GM23338 (cell line): ENCODE measurements at regions not wholly inside any gene's neighbourhood (a gene's known extent, or its start where the extent isn't known, plus 50 kb on each side); places are given as distances from the start of the nearest gene placed in this dataset.

Experiments
- ATAC-seq: fragments of 200-7000 bp; cut with Tn5 transposase; 3 replicates; pipeline ENCODE4 v1.9.1; 2020
- DNase-seq: peaks from one replicate; pipeline ENCODE4 v3.0.0-alpha.2; 2015; ENCODE audit warnings: low spot score
- H2AFZ ChIP-seq: fragments of 200-600 bp; sonication (generic); 2 replicates; pipeline ENCODE4 v1.8.0; 2016; ENCODE audit warnings: antibody characterized with exemption, mild to moderate bottlenecking, moderate library complexity
- H3F3A ChIP-seq: fragments of 200-600 bp; sonication (generic); replicated peaks from 2 replicates; pipeline ENCODE4 v1.8.0; 2017; ENCODE audit warnings: antibody characterized with exemption, mixed run types, low read depth
- H3K27ac ChIP-seq: fragments of 200-600 bp; sonication (generic); 2 replicates; pipeline ENCODE4 v1.6.1; 2016; ENCODE audit warnings: low read depth
- H3K27me3 ChIP-seq: fragments of 200-600 bp; sonication (generic); 2 replicates; pipeline ENCODE4 v1.8.0; 2016; ENCODE audit warnings: mild to moderate bottlenecking, mixed run types, moderate library complexity; ENCODE audit not compliant: insufficient read depth
- H3K36me3 ChIP-seq: fragments of 200-600 bp; sonication (generic); 2 replicates; pipeline ENCODE4 v1.8.0; 2016; ENCODE audit warnings: mild to moderate bottlenecking; ENCODE audit not compliant: insufficient read depth
- H3K4me1 ChIP-seq: fragments of 200-600 bp; sonication (generic); 2 replicates; pipeline ENCODE4 v1.8.0; 2016; ENCODE audit warnings: mild to moderate bottlenecking, moderate library complexity; ENCODE audit not compliant: insufficient read depth
- H3K4me2 ChIP-seq: fragments of 200-600 bp; sonication (generic); 2 replicates; pipeline ENCODE4 v1.7.1; 2017; ENCODE audit warnings: mixed run types
- H3K4me3 ChIP-seq: fragments of 200-600 bp; sonication (generic); 2 replicates; pipeline ENCODE4 v1.6.1; 2016; ENCODE audit warnings: mixed run types
- H3K79me2 ChIP-seq: fragments of 200-600 bp; sonication (generic); replicated peaks from 2 replicates; pipeline ENCODE4 v1.8.0; 2017; ENCODE audit warnings: mild to moderate bottlenecking; ENCODE audit not compliant: insufficient read depth
- H3K9me2 ChIP-seq: fragments of 200-600 bp; sonication (generic); 2 replicates; pipeline ENCODE4 v1.8.0; 2017; ENCODE audit not compliant: insufficient read depth
- H4K20me1 ChIP-seq: fragments of 200-600 bp; sonication (generic); replicated peaks from 2 replicates; pipeline ENCODE4 v1.8.0; 2017; ENCODE audit warnings: mild to moderate bottlenecking; ENCODE audit not compliant: insufficient read depth
- H3K27ac Mint-ChIP-seq: 2 replicates; pipeline ENCODE4 v1.8.0; 2020; ENCODE audit warnings: inconsistent platforms, mild to moderate bottlenecking, moderate library complexity, mixed read lengths
- H3K27me3 Mint-ChIP-seq: 3 replicates; pipeline ENCODE4 v1.8.0; 2022; ENCODE audit warnings: low read depth, mild to moderate bottlenecking, moderate library complexity, mixed read lengths, inconsistent platforms; ENCODE audit not compliant: insufficient read depth, poor library complexity
- H3K36me3 Mint-ChIP-seq: 3 replicates; pipeline ENCODE4 v1.8.0; 2021; ENCODE audit warnings: low read depth, mild to moderate bottlenecking, inconsistent platforms, moderate library complexity, mixed read lengths
- H3K4me1 Mint-ChIP-seq: 3 replicates; pipeline ENCODE4 v1.8.0; 2020; ENCODE audit warnings: mild to moderate bottlenecking, inconsistent platforms, mixed read lengths
- H3K4me3 Mint-ChIP-seq: 3 replicates; pipeline ENCODE4 v1.8.0; 2021; ENCODE audit warnings: moderate library complexity, mild to moderate bottlenecking, inconsistent platforms, mixed read lengths
- H3K9me3 Mint-ChIP-seq: 3 replicates; pipeline ENCODE4 v1.8.0; 2020; ENCODE audit warnings: moderate library complexity, mild to moderate bottlenecking, inconsistent platforms, mixed read lengths
- CREB1 ChIP-seq: fragments of 250-450 bp; sonication (Bioruptor Pico); IDR thresholded peaks from 2 replicates; pipeline ENCODE4 v1.5.0; 2020; ENCODE audit warnings: low read depth, mild to moderate bottlenecking, moderate library complexity
- CTCF ChIP-seq, 2 experiments: fragments of 200-600 bp in 1 of 2; sonication (generic) in 1 of 2; conservative IDR thresholded peaks; 2 replicates each; pipeline versions ENCODE4 v1.5.1 to v1.6.1; 2016 to 2017; ENCODE audit warnings: antibody characterized with exemption in 2 of 2, low read depth in 2 of 2, mild to moderate bottlenecking in 2 of 2, moderate library complexity in 1 of 2
- EZH2 ChIP-seq: fragments of 200-600 bp; sonication (generic); IDR thresholded peaks from one replicate; pipeline ENCODE4 v1.8.0; 2017; ENCODE audit warnings: antibody characterized with exemption, mild to moderate bottlenecking, low read depth; ENCODE audit not compliant: unreplicated experiment
- EZH2phosphoT487 ChIP-seq: fragments of 200-600 bp; sonication (generic); IDR thresholded peaks from one replicate; pipeline ENCODE4 v1.8.1; 2018; ENCODE audit warnings: antibody characterized with exemption; ENCODE audit not compliant: unreplicated experiment
- POLR2AphosphoS5 ChIP-seq: IDR thresholded peaks from 2 replicates; pipeline ENCODE4 v1.6.1; 2016; ENCODE audit warnings: antibody characterized with exemption, low read depth
- STAT1 ChIP-seq: IDR thresholded peaks from one replicate; pipeline ENCODE4 v1.6.1; 2016; ENCODE audit warnings: antibody characterized with exemption; ENCODE audit not compliant: unreplicated experiment
- ZNF114 ChIP-seq: fragments of 250-450 bp; sonication (Bioruptor Pico); IDR thresholded peaks from 2 replicates; pipeline ENCODE4 v1.5.0; 2020; ENCODE audit warnings: mild to moderate bottlenecking, moderate library complexity
- ZNF331 ChIP-seq: fragments of 250-450 bp; sonication (Bioruptor Pico); IDR thresholded peaks from 2 replicates; pipeline ENCODE4 v1.5.0; 2020; ENCODE audit warnings: low read depth, mild to moderate bottlenecking, moderate library complexity
- ZNF462 ChIP-seq: fragments of 250-450 bp; sonication (Bioruptor Pico); IDR thresholded peaks from 2 replicates; pipeline ENCODE4 v1.5.0; 2020; ENCODE audit warnings: mild to moderate bottlenecking, moderate library complexity

GRCh38 chr18:72316497-72316896 lies 227.6 kb downstream of the CBLN2 start:
- H3F3A ChIP-seq = no peaks in the 10 kb centered on the region
- Mint-ChIP-seq H3K27ac (no peak overlapping the region), H3K27me3 (no peaks in the 10 kb centered on the region), H3K4me3 (no peak overlapping the region), H3K4me1 (no peaks in the 10 kb centered on the region), H3K9me3 (peaks cover 91% of the 10 kb centered on the region), H3K36me3 (peaks cover 30% of the 10 kb centered on the region)
- H3K27ac ChIP-seq = no peak overlapping the region
- H3K4me1 ChIP-seq = no peaks in the 10 kb centered on the region
- no peaks in the 10 kb centered on the region for H3K79me2 ChIP-seq
- ATAC-seq (no peak), DNase-seq (no peak)
- H3K4me3 ChIP-seq = no peak overlapping the region
- no peak overlapping the region for H2AFZ ChIP-seq
- H3K9me2 ChIP-seq = no peaks in the 10 kb centered on the region
- peaks cover 5% of the 10 kb centered on the region; the same call in 1 of the 2 replicates for H3K36me3 ChIP-seq
- no peaks in the 10 kb centered on the region for H4K20me1 ChIP-seq
- no peaks in the 10 kb centered on the region for H3K27me3 ChIP-seq
- TF ChIP-seq EZH2phosphoT487 (no peak), STAT1 (no peak), CTCF (conservative IDR thresholded peaks at IDR 0.05; ENCODE audit: low read depth in 2 of 2) (no peak), ZNF331 (no peak), ZNF462 (CRISPR knock-in tag) (no peak), CREB1 (CRISPR knock-in tag) (no peak), POLR2AphosphoS5 (no peak), ZNF114 (CRISPR knock-in tag) (no peak), EZH2 (no peak)
- no peak overlapping the region for H3K4me2 ChIP-seq
